CD14-positive monocyte (primary cell): ENCODE measurements at regions not wholly inside any gene's neighbourhood (a gene's known extent, or its start where the extent isn't known, plus 50 kb on each side); places are given as distances from the start of the nearest gene placed in this dataset.
A peak's percentile ranks its signal among the peaks of the same experiment; 100 is the strongest.

ENCODE experiments used
- DNase-seq, 3 donors: peaks; one replicate each; pipeline ENCODE4 v3.0.0-alpha.2; 2011 to 2022
- H2AFZ ChIP-seq: 2 replicates; pipeline ENCODE4 v1.6.0; 2012; ENCODE audit warnings: mild to moderate bottlenecking, low read depth, low read length, inconsistent platforms; ENCODE audit not compliant: insufficient read depth, poor library complexity, severe bottlenecking
- H3K27ac ChIP-seq, 2 donors: 1 replicate in 1 of 2; 2 replicates in 1 of 2; pipeline ENCODE4 v1.5.1; 2012 to 2013; ENCODE audit warnings: low read length in 2 of 2, control low read depth in 1 of 2, inconsistent platforms in 1 of 2, low read depth in 1 of 2, mild to moderate bottlenecking in 1 of 2
- H3K27me3 ChIP-seq, 2 donors: one replicate each; pipeline versions ENCODE4 v1.6.0 to v1.6.1; 2011 to 2013; ENCODE audit warnings: low read length in 2 of 2; ENCODE audit not compliant: control insufficient read depth in 2 of 2, insufficient read depth in 2 of 2
- H3K36me3 ChIP-seq, 2 donors: replicated peaks in 1 of 2; 1 replicate in 1 of 2; 2 replicates in 1 of 2; pipeline versions ENCODE4 v1.5.1 to v1.6.1; 2012 to 2013; ENCODE audit warnings: low read length in 2 of 2, control low read depth in 1 of 2, inconsistent platforms in 1 of 2, mild to moderate bottlenecking in 1 of 2; ENCODE audit not compliant: insufficient read depth in 2 of 2, control insufficient read depth in 1 of 2
- H3K4me1 ChIP-seq, 2 donors: 1 replicate in 1 of 2; 2 replicates in 1 of 2; pipeline versions ENCODE4 v1.5.1 to v1.6.1; 2012 to 2013; ENCODE audit warnings: low read length in 2 of 2, control low read depth in 1 of 2, inconsistent platforms in 1 of 2, mild to moderate bottlenecking in 1 of 2, moderate library complexity in 1 of 2; ENCODE audit not compliant: insufficient read depth in 2 of 2, control insufficient read depth in 1 of 2
- H3K4me2 ChIP-seq: replicated peaks from 2 replicates; pipeline ENCODE3; 2012; ENCODE audit warnings: low read length, moderate library complexity, mild to moderate bottlenecking; ENCODE audit not compliant: poor library complexity, severe bottlenecking; ENCODE audit errors: extremely low read depth
- H3K4me3 ChIP-seq, 3 experiments: fragments of 200-600 bp in 1 of 3; sonication (generic) in 1 of 3; replicated peaks in 1 of 3; 1 replicate in 2 of 3; 2 replicates in 1 of 3; pipeline ENCODE4 v1.5.1; 2011 to 2013; ENCODE audit warnings: low read length in 3 of 3, mild to moderate bottlenecking in 3 of 3, control low read depth in 2 of 3, low read depth in 2 of 3, inconsistent platforms in 1 of 3, moderate library complexity in 1 of 3
- H3K79me2 ChIP-seq: 2 replicates; pipeline ENCODE4 v1.6.0; 2012; ENCODE audit warnings: mild to moderate bottlenecking, control low read depth, inconsistent platforms, low read length, moderate library complexity; ENCODE audit not compliant: insufficient read depth
- H3K9ac ChIP-seq: 2 replicates; pipeline ENCODE4 v1.6.0; 2017; ENCODE audit warnings: low read length, mild to moderate bottlenecking; ENCODE audit not compliant: insufficient read depth, poor library complexity, severe bottlenecking
- H3K9me3 ChIP-seq, 2 donors: replicated peaks in 1 of 2; 1 replicate in 1 of 2; 2 replicates in 1 of 2; pipeline versions ENCODE4 v1.5.1 to v1.6.1; 2012 to 2013; ENCODE audit warnings: low read length in 2 of 2, control low read depth in 1 of 2; ENCODE audit not compliant: control insufficient read depth in 1 of 2, insufficient read depth in 1 of 2
- H4K20me1 ChIP-seq: 2 replicates; pipeline ENCODE4 v1.6.0; 2012; ENCODE audit warnings: mild to moderate bottlenecking, low read length, control low read depth, moderate library complexity; ENCODE audit not compliant: insufficient read depth
- H3K27ac Mint-ChIP-seq, 7 donors: one replicate each; pipeline ENCODE4 v1.8.0; 2020; ENCODE audit warnings: mild to moderate bottlenecking in 7 of 7, mixed read lengths in 7 of 7, moderate library complexity in 6 of 7, inconsistent platforms in 2 of 7
- H3K27me3 Mint-ChIP-seq, 3 donors: one replicate each; pipeline ENCODE4 v1.8.0; 2021 to 2022; ENCODE audit warnings: low read depth in 3 of 3, mild to moderate bottlenecking in 3 of 3, mixed read lengths in 3 of 3, moderate library complexity in 3 of 3, inconsistent platforms in 1 of 3
- H3K36me3 Mint-ChIP-seq, 2 donors: one replicate each; pipeline ENCODE4 v1.8.0; 2020; ENCODE audit warnings: mixed read lengths in 2 of 2, inconsistent platforms in 1 of 2, mild to moderate bottlenecking in 1 of 2
- H3K4me1 Mint-ChIP-seq: one replicate; pipeline ENCODE4 v1.8.0; 2020; ENCODE audit warnings: mild to moderate bottlenecking, mixed read lengths
- H3K4me3 Mint-ChIP-seq, 2 donors: one replicate each; pipeline ENCODE4 v1.8.0; 2020; ENCODE audit warnings: mild to moderate bottlenecking in 2 of 2, mixed read lengths in 2 of 2, moderate library complexity in 1 of 2
- H3K9me3 Mint-ChIP-seq, 7 donors: one replicate each; pipeline ENCODE4 v1.8.0; 2020 to 2022; ENCODE audit warnings: mixed read lengths in 7 of 7, mild to moderate bottlenecking in 6 of 7, moderate library complexity in 6 of 7, inconsistent platforms in 2 of 7
- CTCF ChIP-seq: fragments of 200-600 bp; IDR thresholded peaks from one replicate; pipeline ENCODE4 v1.8.0; 2022; ENCODE audit warnings: antibody characterized with exemption, mild to moderate bottlenecking
- WGBS: methylation state at CpG from one replicate; pipeline ENCODE4 v1.1.5; 2013; ENCODE audit warnings: missing lambda C conversion rate; ENCODE audit not compliant: insufficient coverage; 5-methylcytosine and 5-hydroxymethylcytosine counted together
- intact Hi-C, 2 donors: fragments of 100-400 bp; cut with micrococcal nuclease; formaldehyde crosslinking; loops; one replicate each; pipeline versions ENCODE4 v1.15.0 to v1.15.1; 2023

- intact Hi-C loops, result no loop called here
- H3K4me2 ChIP-seq, result no peak overlapping the region
- no peaks in the 10 kb centered on the region for H3K79me2 ChIP-seq
Measured at GRCh38 chr17:45697076-45697475, 87.0 kb upstream of the CRHR1 start.

GRCh38 chr17:45700171-45701090 is 83.7 kb upstream of the CRHR1 start:
- H3K4me1 Mint-ChIP-seq, result no peaks in the 10 kb centered on the region
- Histone ChIP-seq H3K36me3 (no peaks in the 10 kb centered on the region), H3K4me2 (no peak overlapping the region), H2AFZ (no peak overlapping the region), H3K79me2 (no peaks in the 10 kb centered on the region), H3K4me3 (no peak overlapping the region), H3K9me3 (no peaks in the 10 kb centered on the region), H3K27me3 (peaks cover 0 to 2% of the 10 kb centered on the region in 2 donors), H3K4me1 (no peaks in the 10 kb centered on the region), H4K20me1 (no peaks in the 10 kb centered on the region), H3K27ac (no peak overlapping the region), H3K9ac (no peak overlapping the region)
- H3K4me3 Mint-ChIP-seq, result no peak overlapping the region
- H3K9me3 Mint-ChIP-seq, result peaks cover 0 to 3% (median 0%) of the 10 kb centered on the region in 7 donors
- H3K36me3 Mint-ChIP-seq, result no peaks in the 10 kb centered on the region
- peak overlapping the region in 2 of 7 donors; percentile 1 to 30 for H3K27ac Mint-ChIP-seq
- peaks cover 5 to 20% (median 7%) of the 10 kb centered on the region in 3 donors for H3K27me3 Mint-ChIP-seq
- DNase-seq, result no peak
- intact Hi-C loops, result no loop called here
- WGBS, result 90% methylated on average over 2 of the region's 7 CpGs
- no peak for TF ChIP-seq CTCF

More at GRCh38 chr17:45697076-45697475, 87.0 kb upstream of the CRHR1 start:
- peaks cover 0 to 3% (median 0%) of the 10 kb centered on the region in 7 donors for H3K9me3 Mint-ChIP-seq
- no peak overlapping the region for H3K4me3 Mint-ChIP-seq
- TF ChIP-seq CTCF, result no peak
- no peaks in the 10 kb centered on the region for H4K20me1 ChIP-seq
- H3K4me1 ChIP-seq, result no peaks in the 10 kb centered on the region
- no peaks in the 10 kb centered on the region for H3K4me1 Mint-ChIP-seq
- H3K9ac ChIP-seq, result no peak overlapping the region
- H3K9me3 ChIP-seq, result no peaks in the 10 kb centered on the region
- no peak overlapping the region for H3K27ac Mint-ChIP-seq
- no peak overlapping the region for H2AFZ ChIP-seq
- no peak overlapping the region for H3K27ac ChIP-seq
- peaks cover 0 to 4% of the 10 kb centered on the region in 2 donors for H3K27me3 ChIP-seq
- no CpG with 5 or more reads among the region's 1 CpG for WGBS
- H3K36me3 Mint-ChIP-seq, result no peaks in the 10 kb centered on the region
- H3K4me3 ChIP-seq, result no peak overlapping the region
- H3K36me3 ChIP-seq, result no peaks in the 10 kb centered on the region
- DNase-seq, result no peak
- H3K27me3 Mint-ChIP-seq, result peaks cover 5 to 19% (median 6%) of the 10 kb centered on the region in 3 donors
